Neural progenitor cell (in vitro differentiated cells): ENCODE measurements at regions not wholly inside any gene's neighbourhood (a gene's known extent, or its start where the extent isn't known, plus 50 kb on each side); places are given as distances from the start of the nearest gene placed in this dataset.
"Not testable (repeated sequence)": the region's sequence is repeated elsewhere in the genome, so short reads cannot be mapped to it uniquely, and the experiment has no call there.

ENCODE experiments used
- CTCF ChIP-seq: fragments of 200-600 bp; sonication (generic); IDR thresholded peaks from 2 replicates; pipeline ENCODE4 v1.5.1; 2017; ENCODE audit warnings: antibody characterized with exemption, mild to moderate bottlenecking
- EZH2 ChIP-seq: fragments of 200-600 bp; sonication (generic); IDR thresholded peaks from 2 replicates; pipeline ENCODE4 v1.6.1; 2017; ENCODE audit warnings: antibody characterized with exemption, mild to moderate bottlenecking, moderate library complexity
- EZH2phosphoT487 ChIP-seq: fragments of 200-600 bp; sonication (generic); IDR thresholded peaks from 2 replicates; pipeline ENCODE4 v1.6.1; 2017; ENCODE audit warnings: antibody characterized with exemption

GRCh38 chr18:54502451-54502850, 88.6 kb upstream of the DYNAP start:
- TF ChIP-seq CTCF, EZH2phosphoT487, EZH2: not testable (repeated sequence)
